Tibial artery (tissue), 4 donors: ENCODE measurements at regions not wholly inside any gene's neighbourhood (a gene's known extent, or its start where the extent isn't known, plus 50 kb on each side); places are given as distances from the start of the nearest gene placed in this dataset.

ENCODE experiments used
- DNase-seq, 2 donors: peaks; one replicate each; pipeline ENCODE4 v3.0.0-alpha.2; 2019
- H3K27ac ChIP-seq, 2 donors: fragments of 200-600 bp; sonication (generic) in 1 of 2; 1 replicate in 1 of 2; 2 replicates in 1 of 2; pipeline ENCODE4 v1.5.1; 2018 to 2019; ENCODE audit warnings: mild to moderate bottlenecking in 1 of 2
- H3K27me3 ChIP-seq, 2 donors: fragments of 200-600 bp; sonication (generic) in 1 of 2; one replicate each; pipeline versions ENCODE4 v1.5.1 to v1.6.0; 2016 to 2019
- H3K36me3 ChIP-seq, 3 donors: fragments of 200-600 bp; sonication (generic) in 2 of 3; one replicate each; pipeline ENCODE4 v1.5.1; 2016 to 2019; ENCODE audit warnings: mild to moderate bottlenecking in 2 of 3
- H3K4me1 ChIP-seq, 4 donors: fragments of 200-600 bp; sonication (generic) in 2 of 4; 1 replicate in 3 of 4; 2 replicates in 1 of 4; pipeline ENCODE4 v1.5.1; 2016 to 2019
- H3K4me3 ChIP-seq, 2 donors: fragments of 200-600 bp; sonication (generic) in 1 of 2; 1 replicate in 1 of 2; 2 replicates in 1 of 2; pipeline ENCODE4 v1.5.1; 2018 to 2019; ENCODE audit warnings: mild to moderate bottlenecking in 2 of 2
- H3K9me3 ChIP-seq, 3 donors: fragments of 200-600 bp; sonication (generic) in 1 of 3; one replicate each; pipeline ENCODE4 v1.5.1; 2016 to 2019
- intact Hi-C: fragments of 100-400 bp; cut with DNase I; formaldehyde crosslinking; loops from one replicate; pipeline ENCODE4 v1.15.0; 2023; ENCODE audit warnings: low total_unique reads
- TF ChIP-seq, protein P1 (sequence below), 2 experiments: fragments of 200-600 bp in 1 of 2; fragments of 450-650 bp in 1 of 2; IDR thresholded peaks; one replicate each; pipeline ENCODE4 v1.5.1; 2017 to 2019; ENCODE audit warnings: antibody characterized with exemption in 2 of 2, mild to moderate bottlenecking in 1 of 2, moderate library complexity in 1 of 2

DNA sequence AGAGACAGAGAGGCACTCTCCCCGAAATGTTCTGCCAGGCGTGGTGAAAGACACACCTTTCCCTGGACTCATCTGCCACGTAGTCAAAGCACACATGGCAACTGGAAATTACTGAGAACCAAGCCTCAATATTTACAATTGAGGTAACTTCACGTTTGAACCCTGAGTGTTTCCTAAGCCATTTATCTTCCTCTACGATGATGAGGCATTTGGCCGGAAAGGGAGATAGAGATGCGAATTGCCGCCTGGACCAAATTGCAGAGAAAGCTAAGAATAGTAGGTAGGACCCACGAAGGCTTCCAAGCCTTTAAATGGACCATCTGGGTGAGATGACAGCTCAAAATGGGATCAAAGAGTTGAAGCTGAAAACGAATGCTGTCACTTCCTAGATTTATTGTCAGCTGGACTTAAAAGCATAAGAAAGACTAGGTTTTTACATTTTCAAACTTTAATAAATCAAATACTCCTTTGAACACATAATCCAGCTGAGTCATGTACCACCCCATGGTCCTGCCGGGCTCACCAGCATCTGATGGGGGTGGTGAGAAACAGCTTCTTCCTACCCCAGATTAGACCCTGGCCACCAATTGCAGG, 135.6 kb upstream of the LYZL2 start:
- intact Hi-C loops: no loop called here
- H3K4me1 ChIP-seq: no peaks in the 10 kb centered on the region
- no peak overlapping the region for H3K4me3 ChIP-seq
- no peak for DNase-seq
- H3K27ac ChIP-seq: no peak overlapping the region
- TF ChIP-seq, protein P1, sequence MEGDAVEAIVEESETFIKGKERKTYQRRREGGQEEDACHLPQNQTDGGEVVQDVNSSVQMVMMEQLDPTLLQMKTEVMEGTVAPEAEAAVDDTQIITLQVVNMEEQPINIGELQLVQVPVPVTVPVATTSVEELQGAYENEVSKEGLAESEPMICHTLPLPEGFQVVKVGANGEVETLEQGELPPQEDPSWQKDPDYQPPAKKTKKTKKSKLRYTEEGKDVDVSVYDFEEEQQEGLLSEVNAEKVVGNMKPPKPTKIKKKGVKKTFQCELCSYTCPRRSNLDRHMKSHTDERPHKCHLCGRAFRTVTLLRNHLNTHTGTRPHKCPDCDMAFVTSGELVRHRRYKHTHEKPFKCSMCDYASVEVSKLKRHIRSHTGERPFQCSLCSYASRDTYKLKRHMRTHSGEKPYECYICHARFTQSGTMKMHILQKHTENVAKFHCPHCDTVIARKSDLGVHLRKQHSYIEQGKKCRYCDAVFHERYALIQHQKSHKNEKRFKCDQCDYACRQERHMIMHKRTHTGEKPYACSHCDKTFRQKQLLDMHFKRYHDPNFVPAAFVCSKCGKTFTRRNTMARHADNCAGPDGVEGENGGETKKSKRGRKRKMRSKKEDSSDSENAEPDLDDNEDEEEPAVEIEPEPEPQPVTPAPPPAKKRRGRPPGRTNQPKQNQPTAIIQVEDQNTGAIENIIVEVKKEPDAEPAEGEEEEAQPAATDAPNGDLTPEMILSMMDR (IDR thresholded peaks at IDR 0.05): no peak
- peaks cover 0 to 4% (median 0%) of the 10 kb centered on the region in 3 donors for H3K36me3 ChIP-seq
- H3K9me3 ChIP-seq: peaks cover 0 to 9% (median 9%) of the 10 kb centered on the region in 3 donors
- H3K27me3 ChIP-seq: no peaks in the 10 kb centered on the region

DNA sequence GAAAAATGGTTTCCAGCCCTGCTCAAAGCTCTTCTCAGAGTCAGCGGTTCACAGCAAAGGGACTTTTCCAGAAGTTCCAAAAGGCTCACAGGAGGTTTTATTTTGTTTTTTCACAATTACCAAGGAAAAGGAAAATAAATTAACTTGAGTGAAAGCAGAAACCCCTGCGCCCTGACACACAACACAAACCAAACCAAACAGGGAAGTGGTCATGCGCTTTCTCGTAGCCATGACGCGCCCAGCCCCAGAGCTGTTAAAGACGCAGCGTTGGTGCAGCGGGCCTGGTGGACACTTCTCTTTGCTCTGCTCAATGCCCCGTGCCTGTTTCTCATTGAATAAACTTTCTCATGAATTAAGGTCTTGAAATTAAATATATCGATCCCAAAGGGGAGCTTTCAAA, 134.4 kb upstream of the LYZL2 start:
- TF ChIP-seq, protein P1 (IDR thresholded peaks at IDR 0.05): no peak
- DNase-seq: no peak
- Histone ChIP-seq H3K4me3 (no peak overlapping the region), H3K27ac (no peak overlapping the region), H3K4me1 (no peaks in the 10 kb centered on the region), H3K9me3 (no peaks in the 10 kb centered on the region), H3K27me3 (no peaks in the 10 kb centered on the region), H3K36me3 (no peaks in the 10 kb centered on the region)
- intact Hi-C loops: no loop called here

DNA sequence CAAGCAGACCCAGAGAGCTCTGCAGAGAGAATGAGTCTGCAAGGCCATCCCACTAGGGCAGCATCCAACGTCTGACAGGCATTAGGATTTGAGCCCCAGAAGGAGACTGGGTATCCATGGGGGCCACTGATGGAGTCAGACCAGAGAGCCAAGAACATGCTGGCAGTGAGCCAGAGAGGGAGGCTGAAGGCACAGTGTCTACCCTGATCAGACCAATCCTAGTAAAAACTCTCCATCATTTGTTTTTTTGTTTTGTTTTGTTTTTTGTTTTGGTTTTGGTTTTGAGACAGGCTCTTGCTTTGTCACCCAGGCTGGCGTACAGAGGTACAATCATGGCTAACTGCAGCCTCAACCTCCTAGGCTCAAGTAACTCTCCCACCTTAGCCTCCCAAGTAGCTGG, 133.1 kb upstream of the LYZL2 start:
- no peaks in the 10 kb centered on the region for H3K36me3 ChIP-seq
- H3K27me3 ChIP-seq: no peaks in the 10 kb centered on the region
- TF ChIP-seq, protein P1 (IDR thresholded peaks at IDR 0.05): no peak
- H3K4me1 ChIP-seq: no peaks in the 10 kb centered on the region
- intact Hi-C loops: no loop called here
- no peaks in the 10 kb centered on the region for H3K9me3 ChIP-seq
- no peak overlapping the region for H3K4me3 ChIP-seq
- H3K27ac ChIP-seq: no peak overlapping the region
- no peak for DNase-seq

DNA sequence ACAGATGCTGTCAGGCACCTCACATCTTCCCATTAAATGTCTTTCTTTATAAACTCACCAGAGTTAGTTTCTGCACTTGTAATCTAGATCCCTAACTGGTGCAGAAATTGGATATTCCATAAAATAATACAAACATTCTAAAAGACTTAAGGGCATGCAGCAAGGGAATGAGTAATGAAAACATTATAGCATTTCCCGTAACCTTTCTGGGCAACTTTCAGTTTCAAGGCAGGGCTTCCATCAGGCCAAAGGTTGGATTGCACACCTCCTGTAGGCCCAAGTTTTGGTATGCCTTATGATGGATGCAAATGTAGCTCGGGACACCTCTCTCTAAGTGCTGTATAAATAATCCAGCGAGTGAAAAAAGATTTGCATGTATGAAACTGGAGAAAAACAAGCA, 129.9 kb upstream of the LYZL2 start:
- Histone ChIP-seq H3K36me3 (no peaks in the 10 kb centered on the region), H3K9me3 (no peaks in the 10 kb centered on the region), H3K27ac (no peak overlapping the region), H3K4me3 (no peak overlapping the region), H3K27me3 (no peaks in the 10 kb centered on the region), H3K4me1 (no peaks in the 10 kb centered on the region)
- TF ChIP-seq, protein P1 (IDR thresholded peaks at IDR 0.05): no peak
- intact Hi-C loops: no loop called here
- no peak for DNase-seq

DNA sequence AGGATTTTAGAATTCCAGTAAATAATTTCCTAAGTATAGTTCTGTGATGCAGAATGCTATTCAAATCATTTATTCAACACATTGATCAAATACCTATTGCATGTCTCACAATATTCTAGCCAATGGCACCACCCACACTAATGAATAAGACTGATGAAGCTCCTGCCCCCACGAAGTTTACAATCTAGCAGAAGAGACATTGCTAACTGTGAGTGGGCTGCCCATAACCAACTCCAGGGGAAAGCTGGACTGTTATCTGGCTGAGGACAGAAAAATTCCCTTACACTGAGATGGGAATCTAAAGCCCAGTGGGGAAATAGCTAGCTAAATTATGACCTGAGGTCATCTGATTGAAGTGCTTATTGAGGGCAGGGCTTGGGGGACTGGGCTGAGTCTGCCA, 128.8 kb upstream of the LYZL2 start:
- H3K9me3 ChIP-seq: no peaks in the 10 kb centered on the region
- DNase-seq: no peak
- H3K4me1 ChIP-seq: no peaks in the 10 kb centered on the region
- intact Hi-C loops: no loop called here
- no peak overlapping the region for H3K4me3 ChIP-seq
- no peak overlapping the region for H3K27ac ChIP-seq
- TF ChIP-seq, protein P1 (IDR thresholded peaks at IDR 0.05): no peak
- H3K27me3 ChIP-seq: no peaks in the 10 kb centered on the region
- H3K36me3 ChIP-seq: no peaks in the 10 kb centered on the region

DNA sequence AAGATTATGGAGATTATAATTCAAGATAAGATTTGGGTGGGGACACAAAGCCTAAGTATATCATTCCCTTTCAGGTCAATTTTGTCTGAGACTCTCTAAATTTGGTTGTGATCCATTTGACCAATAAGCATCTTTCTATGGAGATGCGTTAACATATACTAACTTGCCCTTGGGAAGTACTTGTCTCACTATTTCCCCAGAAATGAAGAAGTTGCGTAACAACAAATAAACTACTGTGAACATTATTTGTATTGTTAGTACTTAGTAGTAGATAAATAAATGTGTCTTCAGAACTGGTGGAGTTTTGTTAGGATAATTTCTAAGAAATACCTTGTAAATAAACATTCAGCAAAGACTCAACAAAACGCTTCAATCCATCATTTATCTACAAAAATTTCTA, 127.3 kb upstream of the LYZL2 start:
- DNase-seq: no peak
- no peak overlapping the region for H3K27ac ChIP-seq
- H3K4me3 ChIP-seq: no peak overlapping the region
- no peaks in the 10 kb centered on the region for H3K9me3 ChIP-seq
- intact Hi-C loops: no loop called here
- H3K36me3 ChIP-seq: no peaks in the 10 kb centered on the region
- H3K27me3 ChIP-seq: no peaks in the 10 kb centered on the region
- TF ChIP-seq, protein P1 (IDR thresholded peaks at IDR 0.05): no peak
- H3K4me1 ChIP-seq: no peaks in the 10 kb centered on the region
